B cell (primary cell): ENCODE measurements at regions not wholly inside any gene's neighbourhood (a gene's known extent, or its start where the extent isn't known, plus 50 kb on each side); places are given as distances from the start of the nearest gene placed in this dataset.

Source experiments
- ATAC-seq: fragments of 200-7000 bp; cut with Tn5 transposase; one replicate; pipeline ENCODE4 v1.10.0; 2021; ENCODE audit warnings: low read depth, mild to moderate bottlenecking, moderate number of reproducible peaks, moderate library complexity
- CTCF ChIA-PET: fragments of 350-600 bp; sonication (Branson Sonifier 250); formaldehyde crosslinking; loops from one replicate; lab custom pipeline; 2021; ENCODE audit warnings: antibody characterized with exemption, inconsistent platforms; lab: Charles Lee
- POLR2A ChIA-PET: fragments of 350-600 bp; sonication (Branson Sonifier 250); formaldehyde crosslinking; loops from one replicate; lab custom pipeline; 2021; ENCODE audit warnings: antibody characterized with exemption; lab: Charles Lee
- DNase-seq: peaks from one replicate; pipeline ENCODE4 v3.0.0; 2013
- H2AFZ ChIP-seq: 2 replicates; pipeline ENCODE4 v1.6.1; 2012; ENCODE audit warnings: mild to moderate bottlenecking, low read depth, low read length; ENCODE audit not compliant: insufficient read depth, poor library complexity, severe bottlenecking
- H3K27ac ChIP-seq, 2 donors: 1 replicate in 1 of 2; 2 replicates in 1 of 2; pipeline ENCODE4 v1.5.1; 2012 to 2013; ENCODE audit warnings: low read length in 2 of 2, mild to moderate bottlenecking in 2 of 2, moderate library complexity in 1 of 2
- H3K27me3 ChIP-seq, 4 experiments: fragments of 200-600 bp in 1 of 4; sonication (generic) in 1 of 4; replicated peaks in 1 of 4; 1 replicate in 2 of 4; 2 replicates in 2 of 4; pipeline versions ENCODE4 v1.6.1 to v1.7.0; 2013 to 2016; ENCODE audit warnings: low read length in 3 of 4, mild to moderate bottlenecking in 2 of 4, mixed read lengths in 1 of 4, moderate library complexity in 1 of 4; ENCODE audit not compliant: insufficient read depth in 4 of 4, control insufficient read depth in 3 of 4; ENCODE audit errors: control extremely low read depth in 1 of 4
- H3K36me3 ChIP-seq, 2 experiments: replicated peaks in 1 of 2; 1 replicate in 1 of 2; 2 replicates in 1 of 2; pipeline versions ENCODE4 v1.6.1 to v1.7.1; 2013; ENCODE audit warnings: low read length in 1 of 2; ENCODE audit not compliant: insufficient read depth in 2 of 2, control insufficient read depth in 1 of 2; ENCODE audit errors: control extremely low read depth in 1 of 2, extremely low read depth in 1 of 2
- H3K4me1 ChIP-seq, 2 donors: fragments of 200-600 bp in 1 of 2; sonication (generic) in 1 of 2; 1 replicate in 1 of 2; 2 replicates in 1 of 2; pipeline versions ENCODE4 v1.5.1 to v1.6.1; 2013 to 2017; ENCODE audit warnings: low read length in 2 of 2; ENCODE audit not compliant: control insufficient read depth in 2 of 2, insufficient read depth in 2 of 2
- H3K4me2 ChIP-seq: replicated peaks from 2 replicates; pipeline ENCODE3; 2012; ENCODE audit warnings: mild to moderate bottlenecking, low read depth, low read length; ENCODE audit not compliant: poor library complexity, severe bottlenecking
- H3K4me3 ChIP-seq, 5 experiments: fragments of 200-600 bp in 1 of 5; sonication (generic) in 1 of 5; 1 replicate in 3 of 5; 2 replicates in 2 of 5; pipeline versions ENCODE4 v1.5.1 to v1.7.0; 2011 to 2016; ENCODE audit warnings: low read length in 4 of 5, mild to moderate bottlenecking in 4 of 5, low read depth in 2 of 5, control low read depth in 1 of 5, moderate library complexity in 1 of 5; ENCODE audit not compliant: insufficient read depth in 1 of 5; ENCODE audit errors: control extremely low read depth in 1 of 5, extremely low read depth in 1 of 5
- H3K79me2 ChIP-seq: fragments of 200-600 bp; sonication (generic); one replicate; pipeline ENCODE4 v1.6.0; 2016; ENCODE audit warnings: low read length; ENCODE audit not compliant: control insufficient read depth, insufficient read depth
- H3K9ac ChIP-seq: fragments of 200-600 bp; sonication (generic); 2 replicates; pipeline ENCODE4 v1.6.1; 2017; ENCODE audit warnings: mild to moderate bottlenecking, low read length, moderate library complexity
- H3K9me3 ChIP-seq, 3 donors: one replicate each; pipeline versions ENCODE4 v1.6.1 to v1.7.1; 2013; ENCODE audit warnings: low read length in 2 of 3; ENCODE audit not compliant: control insufficient read depth in 2 of 3, insufficient read depth in 1 of 3; ENCODE audit errors: control extremely low read depth in 1 of 3
- H4K20me1 ChIP-seq: 2 replicates; pipeline ENCODE4 v1.6.0; 2012; ENCODE audit warnings: mild to moderate bottlenecking, low read length; ENCODE audit not compliant: insufficient read depth, control insufficient read depth, poor library complexity, severe bottlenecking
- H3K27ac Mint-ChIP-seq: one replicate; pipeline ENCODE4 v1.8.0; 2021; ENCODE audit warnings: mixed read lengths
- H3K27me3 Mint-ChIP-seq: one replicate; pipeline ENCODE4 v1.8.0; 2021; ENCODE audit warnings: mixed read lengths
- H3K4me1 Mint-ChIP-seq: one replicate; pipeline ENCODE4 v1.8.0; 2021; ENCODE audit warnings: mixed read lengths
- H3K4me3 Mint-ChIP-seq: one replicate; pipeline ENCODE4 v1.8.0; 2021; ENCODE audit warnings: mixed read lengths
- H3K9me3 Mint-ChIP-seq: one replicate; pipeline ENCODE4 v1.8.0; 2022; ENCODE audit warnings: mixed read lengths; ENCODE audit not compliant: insufficient read depth
- EZH2 ChIP-seq: IDR thresholded peaks from 2 replicates; pipeline ENCODE4 v1.6.1; 2012; ENCODE audit warnings: borderline replicate concordance, low read depth, mild to moderate bottlenecking, moderate library complexity, low read length; ENCODE audit not compliant: insufficient read depth, poor library complexity, severe bottlenecking
- WGBS: methylation state at CpG from one replicate; pipeline ENCODE4 v1.1.5; 2013; ENCODE audit warnings: missing lambda C conversion rate; ENCODE audit not compliant: insufficient coverage; 5-methylcytosine and 5-hydroxymethylcytosine counted together
- intact Hi-C: fragments of 100-400 bp; cut with micrococcal nuclease; formaldehyde crosslinking; loops from one replicate; pipeline ENCODE4 v1.10.0; 2022
- TF ChIP-seq, protein P1 (sequence below): fragments of 200-600 bp; IDR thresholded peaks from one replicate; pipeline ENCODE4 v1.8.0; 2022; ENCODE audit warnings: antibody characterized with exemption, mild to moderate bottlenecking

DNA sequence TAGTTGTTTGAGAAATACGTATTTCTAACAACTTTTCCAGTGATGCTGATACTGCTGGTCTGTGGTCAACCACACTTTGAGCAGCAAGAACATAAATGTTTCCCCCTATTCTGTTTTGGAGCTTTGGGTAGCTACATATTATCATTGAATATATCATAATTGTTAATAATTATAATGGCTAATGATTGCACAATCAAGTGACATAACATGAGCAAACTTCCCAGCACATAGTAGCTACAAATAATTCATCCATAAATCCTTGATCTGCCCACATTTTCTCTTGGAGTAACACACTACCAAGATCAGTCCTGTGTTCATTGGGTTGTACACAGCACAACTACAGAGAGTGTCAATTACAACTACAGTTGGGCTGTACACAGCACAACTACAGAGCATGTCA, 436.3 kb upstream of the MAGEB18 start:
- Histone ChIP-seq H3K9ac (no peak overlapping the region), H3K4me1 (no peaks in the 10 kb centered on the region), H3K36me3 (no peaks in the 10 kb centered on the region), H2AFZ (no peak overlapping the region), H3K79me2 (no peaks in the 10 kb centered on the region), H3K9me3 (peaks cover 0 to 5% (median 0%) of the 10 kb centered on the region in 3 donors), H3K27ac (no peak overlapping the region), H3K4me3 (no peak overlapping the region), H3K4me2 (no peak overlapping the region), H4K20me1 (no peaks in the 10 kb centered on the region), H3K27me3 (no peaks in the 10 kb centered on the region)
- WGBS = no CpG with 5 or more reads among the region's 1 CpG
- DNase-seq = no peak
- ChIA-PET CTCF (no interaction called here), POLR2A (no interaction called here)
- TF ChIP-seq, protein P1, sequence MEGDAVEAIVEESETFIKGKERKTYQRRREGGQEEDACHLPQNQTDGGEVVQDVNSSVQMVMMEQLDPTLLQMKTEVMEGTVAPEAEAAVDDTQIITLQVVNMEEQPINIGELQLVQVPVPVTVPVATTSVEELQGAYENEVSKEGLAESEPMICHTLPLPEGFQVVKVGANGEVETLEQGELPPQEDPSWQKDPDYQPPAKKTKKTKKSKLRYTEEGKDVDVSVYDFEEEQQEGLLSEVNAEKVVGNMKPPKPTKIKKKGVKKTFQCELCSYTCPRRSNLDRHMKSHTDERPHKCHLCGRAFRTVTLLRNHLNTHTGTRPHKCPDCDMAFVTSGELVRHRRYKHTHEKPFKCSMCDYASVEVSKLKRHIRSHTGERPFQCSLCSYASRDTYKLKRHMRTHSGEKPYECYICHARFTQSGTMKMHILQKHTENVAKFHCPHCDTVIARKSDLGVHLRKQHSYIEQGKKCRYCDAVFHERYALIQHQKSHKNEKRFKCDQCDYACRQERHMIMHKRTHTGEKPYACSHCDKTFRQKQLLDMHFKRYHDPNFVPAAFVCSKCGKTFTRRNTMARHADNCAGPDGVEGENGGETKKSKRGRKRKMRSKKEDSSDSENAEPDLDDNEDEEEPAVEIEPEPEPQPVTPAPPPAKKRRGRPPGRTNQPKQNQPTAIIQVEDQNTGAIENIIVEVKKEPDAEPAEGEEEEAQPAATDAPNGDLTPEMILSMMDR = no peak
- no peak for TF ChIP-seq EZH2
- H3K4me1 Mint-ChIP-seq = no peaks in the 10 kb centered on the region
- no peak overlapping the region for H3K27ac Mint-ChIP-seq
- intact Hi-C loops = no loop called here
- H3K9me3 Mint-ChIP-seq = no peaks in the 10 kb centered on the region
- H3K4me3 Mint-ChIP-seq = no peak overlapping the region
- H3K27me3 Mint-ChIP-seq = no peaks in the 10 kb centered on the region
- no peak for ATAC-seq

DNA sequence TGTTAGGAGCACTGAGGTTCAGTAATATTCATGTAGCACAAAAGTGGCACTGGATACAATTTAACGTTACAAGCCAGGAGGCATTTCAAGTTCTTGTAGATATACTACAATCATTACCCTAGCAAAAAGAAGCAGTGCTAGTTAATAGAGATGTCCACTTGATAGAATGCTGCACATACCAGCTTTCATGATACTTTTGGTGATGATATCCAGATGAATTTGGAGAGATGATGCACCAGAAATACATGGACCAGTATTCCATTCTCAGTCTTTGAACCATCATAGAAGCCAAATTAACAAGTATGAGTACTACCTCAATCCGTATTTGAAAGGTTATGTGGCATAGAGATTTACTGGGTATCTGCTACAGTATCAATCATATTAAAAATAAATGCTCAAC, 421.0 kb upstream of the MAGEB18 start:
- H3K27me3 Mint-ChIP-seq = no peaks in the 10 kb centered on the region
- no peaks in the 10 kb centered on the region for H3K4me1 Mint-ChIP-seq
- POLR2A ChIA-PET = no interaction called here
- WGBS = no CpG with 5 or more reads among the region's 2 CpGs
- H3K4me3 ChIP-seq = no peak overlapping the region
- H3K27ac ChIP-seq = no peak overlapping the region
- H3K4me3 Mint-ChIP-seq = no peak overlapping the region
- intact Hi-C loops = no loop called here
- no peaks in the 10 kb centered on the region for H3K27me3 ChIP-seq
- H4K20me1 ChIP-seq = no peaks in the 10 kb centered on the region
- no peak overlapping the region for H3K27ac Mint-ChIP-seq
- H3K4me1 ChIP-seq = no peaks in the 10 kb centered on the region
- ATAC-seq (no peak), DNase-seq (no peak)
- no peak for TF ChIP-seq EZH2
- TF ChIP-seq, protein P1 = no peak
- CTCF ChIA-PET = no interaction called here
- H3K4me2 ChIP-seq = no peak overlapping the region
- H3K9me3 ChIP-seq = no peaks in the 10 kb centered on the region
- H3K9ac ChIP-seq = no peak overlapping the region
- H2AFZ ChIP-seq = no peak overlapping the region
- H3K9me3 Mint-ChIP-seq = no peaks in the 10 kb centered on the region
- H3K79me2 ChIP-seq = no peaks in the 10 kb centered on the region
- no peaks in the 10 kb centered on the region for H3K36me3 ChIP-seq
